Natural killer cell (primary cell): ENCODE measurements at regions not wholly inside any gene's neighbourhood (a gene's known extent, or its start where the extent isn't known, plus 50 kb on each side); places are given as distances from the start of the nearest gene placed in this dataset.

Experiments
- ATAC-seq, 3 donors: fragments of 150-1000 bp in 2 of 3; fragments of 200-7000 bp in 1 of 3; cut with Tn5 transposase; 1 replicate in 1 of 3; 2 replicates in 2 of 3; pipeline ENCODE4 v1.10.0; 2021; ENCODE audit warnings: mild to moderate bottlenecking in 2 of 3, moderate library complexity in 2 of 3
- DNase-seq, 2 donors: peaks; one replicate each; pipeline versions ENCODE4 v3.0.0 to v3.0.0-alpha.2; 2013 to 2021; ENCODE audit warnings: mixed read lengths in 1 of 2
- H3K27ac ChIP-seq: one replicate; pipeline ENCODE4 v1.5.1; 2013; ENCODE audit warnings: mild to moderate bottlenecking, low read length
- H3K27me3 ChIP-seq: one replicate; pipeline ENCODE4 v1.6.1; 2013; ENCODE audit warnings: low read length; ENCODE audit not compliant: control insufficient read depth, insufficient read depth
- H3K36me3 ChIP-seq: one replicate; pipeline ENCODE4 v1.6.1; 2013; ENCODE audit warnings: low read length; ENCODE audit not compliant: control insufficient read depth, insufficient read depth
- H3K4me1 ChIP-seq: one replicate; pipeline ENCODE4 v1.6.1; 2013; ENCODE audit warnings: low read length; ENCODE audit not compliant: control insufficient read depth, insufficient read depth
- H3K4me3 ChIP-seq: one replicate; pipeline ENCODE4 v1.5.1; 2013; ENCODE audit warnings: low read length
- H3K9me3 ChIP-seq: one replicate; pipeline ENCODE4 v1.6.1; 2013; ENCODE audit warnings: low read length; ENCODE audit not compliant: control insufficient read depth, insufficient read depth
- H3K27ac Mint-ChIP-seq, 2 donors: one replicate each; pipeline ENCODE4 v1.8.0; 2022; ENCODE audit warnings: mild to moderate bottlenecking in 2 of 2, mixed read lengths in 2 of 2, moderate library complexity in 1 of 2
- H3K27me3 Mint-ChIP-seq, 2 donors: one replicate each; pipeline ENCODE4 v1.8.0; 2022; ENCODE audit warnings: low read depth in 2 of 2, mixed read lengths in 2 of 2
- H3K36me3 Mint-ChIP-seq: one replicate; pipeline ENCODE4 v1.8.0; 2022; ENCODE audit warnings: mixed read lengths
- H3K4me1 Mint-ChIP-seq, 2 donors: one replicate each; pipeline ENCODE4 v1.8.0; 2022; ENCODE audit warnings: mixed read lengths in 2 of 2
- H3K4me3 Mint-ChIP-seq: one replicate; pipeline ENCODE4 v1.8.0; 2022; ENCODE audit warnings: mild to moderate bottlenecking, moderate library complexity, mixed read lengths
- H3K9me3 Mint-ChIP-seq, 2 donors: one replicate each; pipeline ENCODE4 v1.8.0; 2022; ENCODE audit warnings: mixed read lengths in 2 of 2
- WGBS: methylation state at CpG from one replicate; pipeline ENCODE4 v1.1.7; 2013; ENCODE audit warnings: missing lambda C conversion rate; ENCODE audit not compliant: insufficient coverage; 5-methylcytosine and 5-hydroxymethylcytosine counted together
- intact Hi-C: fragments of 100-400 bp; cut with micrococcal nuclease; formaldehyde crosslinking; loops from one replicate; pipeline ENCODE4 v1.14.2; 2022
- TF ChIP-seq, protein P1 (sequence below): fragments of 200-600 bp; IDR thresholded peaks from one replicate; pipeline ENCODE4 v1.8.0; 2022; ENCODE audit warnings: antibody characterized with exemption

DNA sequence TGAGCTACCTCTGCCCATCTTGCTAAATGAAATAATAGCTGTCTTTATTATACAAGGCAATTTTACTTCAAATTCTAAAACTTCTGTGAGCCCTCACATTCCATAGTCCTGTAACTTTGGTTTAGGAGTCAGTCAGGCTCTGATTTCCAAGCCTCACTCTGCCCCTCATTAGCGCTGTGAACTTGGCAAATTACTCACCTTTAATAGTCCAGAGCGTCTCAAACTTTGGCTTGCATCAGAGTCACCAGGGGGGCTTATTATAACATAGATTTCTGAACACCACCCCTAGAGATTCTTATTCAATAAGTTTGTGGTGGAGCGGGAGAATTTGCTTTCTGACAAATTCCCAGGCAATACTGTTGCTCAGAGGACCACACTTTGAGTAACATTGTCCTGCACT, 126.2 kb upstream of the FGGY start:
- no peak for ATAC-seq
- H3K4me3 Mint-ChIP-seq, result no peak overlapping the region
- Histone ChIP-seq H3K36me3 (no peaks in the 10 kb centered on the region), H3K4me1 (no peaks in the 10 kb centered on the region), H3K4me3 (no peak overlapping the region), H3K27ac (no peak overlapping the region), H3K9me3 (no peaks in the 10 kb centered on the region), H3K27me3 (no peaks in the 10 kb centered on the region)
- no peaks in the 10 kb centered on the region for H3K9me3 Mint-ChIP-seq
- H3K4me1 Mint-ChIP-seq, result no peaks in the 10 kb centered on the region
- no peak overlapping the region for H3K27ac Mint-ChIP-seq
- H3K36me3 Mint-ChIP-seq, result peaks cover 15% of the 10 kb centered on the region
- no peak for DNase-seq
- WGBS, result 97% methylated on average over 3 of the region's 3 CpGs
- TF ChIP-seq, protein P1, sequence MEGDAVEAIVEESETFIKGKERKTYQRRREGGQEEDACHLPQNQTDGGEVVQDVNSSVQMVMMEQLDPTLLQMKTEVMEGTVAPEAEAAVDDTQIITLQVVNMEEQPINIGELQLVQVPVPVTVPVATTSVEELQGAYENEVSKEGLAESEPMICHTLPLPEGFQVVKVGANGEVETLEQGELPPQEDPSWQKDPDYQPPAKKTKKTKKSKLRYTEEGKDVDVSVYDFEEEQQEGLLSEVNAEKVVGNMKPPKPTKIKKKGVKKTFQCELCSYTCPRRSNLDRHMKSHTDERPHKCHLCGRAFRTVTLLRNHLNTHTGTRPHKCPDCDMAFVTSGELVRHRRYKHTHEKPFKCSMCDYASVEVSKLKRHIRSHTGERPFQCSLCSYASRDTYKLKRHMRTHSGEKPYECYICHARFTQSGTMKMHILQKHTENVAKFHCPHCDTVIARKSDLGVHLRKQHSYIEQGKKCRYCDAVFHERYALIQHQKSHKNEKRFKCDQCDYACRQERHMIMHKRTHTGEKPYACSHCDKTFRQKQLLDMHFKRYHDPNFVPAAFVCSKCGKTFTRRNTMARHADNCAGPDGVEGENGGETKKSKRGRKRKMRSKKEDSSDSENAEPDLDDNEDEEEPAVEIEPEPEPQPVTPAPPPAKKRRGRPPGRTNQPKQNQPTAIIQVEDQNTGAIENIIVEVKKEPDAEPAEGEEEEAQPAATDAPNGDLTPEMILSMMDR, result no peak
- peaks cover 12 to 31% of the 10 kb centered on the region in 2 donors for H3K27me3 Mint-ChIP-seq
- intact Hi-C loops, result no loop called here

GRCh38 chr1:59171788-59172187, 125.1 kb upstream of the FGGY start:
- 86% methylated on average over 3 of the region's 4 CpGs for WGBS
- H3K4me1 Mint-ChIP-seq, result no peaks in the 10 kb centered on the region
- H3K27me3 Mint-ChIP-seq, result peaks cover 12 to 20% of the 10 kb centered on the region in 2 donors
- no peak for DNase-seq
- Histone ChIP-seq H3K36me3 (no peaks in the 10 kb centered on the region), H3K4me1 (no peaks in the 10 kb centered on the region), H3K9me3 (no peaks in the 10 kb centered on the region), H3K27me3 (no peaks in the 10 kb centered on the region), H3K4me3 (no peak overlapping the region), H3K27ac (no peak overlapping the region)
- no peaks in the 10 kb centered on the region for H3K9me3 Mint-ChIP-seq
- TF ChIP-seq, protein P1, result no peak
- peaks cover 10% of the 10 kb centered on the region for H3K36me3 Mint-ChIP-seq
- no peak overlapping the region for H3K27ac Mint-ChIP-seq
- no peak for ATAC-seq
- no peak overlapping the region for H3K4me3 Mint-ChIP-seq
- intact Hi-C loops, result no loop called here

DNA sequence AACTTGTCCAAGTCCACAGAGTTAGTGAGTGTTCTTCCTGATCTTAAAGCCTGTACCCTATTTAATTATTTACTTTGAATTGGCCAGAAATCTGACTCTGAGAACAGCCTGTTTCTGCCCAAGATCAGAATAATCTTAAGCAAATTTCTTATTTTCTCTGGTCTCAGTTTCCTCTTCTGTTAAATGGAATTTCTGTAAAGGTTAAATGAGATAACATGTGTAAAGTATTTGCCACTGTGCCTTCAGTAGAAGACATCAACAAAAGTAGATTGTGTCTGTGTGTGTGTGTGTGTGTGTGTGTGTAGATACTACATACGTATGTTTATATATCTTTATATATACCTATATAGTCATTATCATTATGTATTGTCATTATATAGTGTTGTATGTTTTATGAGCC, 124.2 kb upstream of the FGGY start:
- TF ChIP-seq, protein P1, result no peak
- no peaks in the 10 kb centered on the region for H3K4me1 Mint-ChIP-seq
- WGBS, result no CpG with 5 or more reads among the region's 1 CpG

DNA sequence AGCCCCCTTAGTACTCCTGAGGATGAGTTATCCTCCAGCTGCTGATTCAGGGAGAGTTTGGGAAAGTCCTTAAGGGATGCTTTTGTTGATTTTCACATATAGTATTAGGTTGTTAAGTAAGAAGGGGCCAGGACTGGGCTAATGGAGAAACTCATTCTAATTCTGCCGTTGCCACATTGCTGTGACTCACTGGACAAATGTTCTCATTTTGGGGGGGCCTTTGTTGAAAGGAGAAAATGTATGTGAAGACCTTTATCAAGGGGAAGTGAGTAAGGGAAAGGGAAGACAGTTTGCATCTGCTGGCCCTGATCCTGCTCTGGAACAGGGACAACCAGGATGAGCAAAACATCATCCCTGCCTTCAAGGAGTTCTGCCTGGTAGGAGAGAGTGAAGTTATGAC, 123.2 kb upstream of the FGGY start:
- ATAC-seq (no peak), DNase-seq (no peak)
- Histone ChIP-seq H3K9me3 (no peaks in the 10 kb centered on the region), H3K27me3 (no peaks in the 10 kb centered on the region), H3K4me1 (no peaks in the 10 kb centered on the region), H3K36me3 (no peaks in the 10 kb centered on the region), H3K4me3 (no peak overlapping the region), H3K27ac (no peak overlapping the region)
- H3K4me3 Mint-ChIP-seq, result no peak overlapping the region
- H3K4me1 Mint-ChIP-seq, result no peaks in the 10 kb centered on the region
- H3K27me3 Mint-ChIP-seq, result peaks cover under 1 to 12% of the 10 kb centered on the region in 2 donors
- H3K27ac Mint-ChIP-seq, result peak overlapping the region in 1 of 2 donors; percentile 33
- 81% methylated on average over 1 of the region's 1 CpG for WGBS
- TF ChIP-seq, protein P1, result no peak
- no peaks in the 10 kb centered on the region for H3K36me3 Mint-ChIP-seq
- intact Hi-C loops, result no loop called here
- no peaks in the 10 kb centered on the region for H3K9me3 Mint-ChIP-seq

More for the DNA sequence above, 124.2 kb upstream of the FGGY start:
- Histone ChIP-seq H3K4me3 (no peak overlapping the region), H3K27ac (no peak overlapping the region), H3K9me3 (no peaks in the 10 kb centered on the region), H3K4me1 (no peaks in the 10 kb centered on the region), H3K36me3 (no peaks in the 10 kb centered on the region), H3K27me3 (no peaks in the 10 kb centered on the region)
- Mint-ChIP-seq H3K27ac (no peak overlapping the region), H3K27me3 (peaks cover 10 to 12% of the 10 kb centered on the region in 2 donors), H3K36me3 (peaks cover 1% of the 10 kb centered on the region), H3K9me3 (no peaks in the 10 kb centered on the region), H3K4me3 (no peak overlapping the region)
- intact Hi-C loops, result no loop called here
- ATAC-seq (no peak), DNase-seq (no peak)
